Muscle of leg (tissue), 3 donors: ENCODE measurements at regions not wholly inside any gene's neighbourhood (a gene's known extent, or its start where the extent isn't known, plus 50 kb on each side); places are given as distances from the start of the nearest gene placed in this dataset.
"Not testable (repeated sequence)": the region's sequence is repeated elsewhere in the genome, so short reads cannot be mapped to it uniquely, and the experiment has no call there.

Source experiments
- DNase-seq: peaks from one replicate; pipeline ENCODE4 v3.0.0; 2013
- H3K27ac ChIP-seq: one replicate; pipeline ENCODE4 v1.5.1; 2013; ENCODE audit warnings: mild to moderate bottlenecking, low read length, control low read depth
- H3K27me3 ChIP-seq: one replicate; pipeline ENCODE4 v1.6.1; 2013; ENCODE audit warnings: low read length; ENCODE audit not compliant: control insufficient read depth, insufficient read depth
- H3K36me3 ChIP-seq: one replicate; pipeline ENCODE4 v1.6.1; 2013; ENCODE audit warnings: low read length; ENCODE audit not compliant: control insufficient read depth, insufficient read depth
- H3K4me1 ChIP-seq: one replicate; pipeline ENCODE4 v1.6.1; 2013; ENCODE audit warnings: low read length; ENCODE audit not compliant: control insufficient read depth, insufficient read depth
- H3K4me3 ChIP-seq: one replicate; pipeline ENCODE4 v1.5.1; 2013; ENCODE audit warnings: low read length, control low read depth
- H3K9me3 ChIP-seq: replicated peaks from 2 replicates; pipeline ENCODE4 v1.6.1; 2013; ENCODE audit warnings: low read depth, low read length; ENCODE audit not compliant: control insufficient read depth
- WGBS: methylation state at CpG from one replicate; pipeline ENCODE4 v1.1.5; 2013; ENCODE audit warnings: missing lambda C conversion rate; ENCODE audit not compliant: insufficient coverage; 5-methylcytosine and 5-hydroxymethylcytosine counted together

DNA sequence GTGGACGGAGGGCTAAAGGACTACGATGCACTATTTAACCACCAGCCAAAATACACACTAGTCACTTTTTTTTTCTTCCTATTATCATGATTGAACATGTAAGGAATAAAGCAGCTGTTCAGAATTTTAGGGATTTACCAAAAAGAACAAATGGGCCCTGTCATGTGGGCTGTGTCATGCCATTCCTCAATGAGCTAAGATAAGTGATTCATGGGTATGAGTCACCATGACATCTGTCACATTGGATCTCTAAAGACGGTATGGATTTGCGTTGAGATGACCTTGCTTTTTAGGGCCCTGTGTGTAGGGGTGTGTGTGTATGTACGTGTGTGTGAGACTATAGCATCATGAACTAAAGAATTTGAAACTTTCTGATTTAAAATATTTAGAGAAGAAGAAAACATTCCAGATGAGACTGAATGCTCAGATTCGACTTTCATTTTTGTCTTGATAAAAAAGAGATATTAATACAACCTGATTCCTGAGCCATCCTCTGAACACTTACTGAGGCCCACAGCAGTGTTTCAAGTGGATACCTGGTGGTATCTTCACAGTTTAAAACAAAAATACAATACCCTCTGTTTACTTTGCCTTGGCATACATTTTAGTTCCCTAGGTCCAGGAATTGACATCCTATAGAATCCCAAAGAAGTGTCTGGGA lies 246.1 kb upstream of the DUSP10 start:
- no peaks in the 10 kb centered on the region for H3K36me3 ChIP-seq
- H3K27ac ChIP-seq, result no peak overlapping the region
- WGBS, result no CpG with 5 or more reads among the region's 6 CpGs
- DNase-seq, result peak; percentile 59
- no peaks in the 10 kb centered on the region for H3K9me3 ChIP-seq
- H3K27me3 ChIP-seq, result no peaks in the 10 kb centered on the region
- no peaks in the 10 kb centered on the region for H3K4me1 ChIP-seq
- H3K4me3 ChIP-seq, result no peak overlapping the region

DNA sequence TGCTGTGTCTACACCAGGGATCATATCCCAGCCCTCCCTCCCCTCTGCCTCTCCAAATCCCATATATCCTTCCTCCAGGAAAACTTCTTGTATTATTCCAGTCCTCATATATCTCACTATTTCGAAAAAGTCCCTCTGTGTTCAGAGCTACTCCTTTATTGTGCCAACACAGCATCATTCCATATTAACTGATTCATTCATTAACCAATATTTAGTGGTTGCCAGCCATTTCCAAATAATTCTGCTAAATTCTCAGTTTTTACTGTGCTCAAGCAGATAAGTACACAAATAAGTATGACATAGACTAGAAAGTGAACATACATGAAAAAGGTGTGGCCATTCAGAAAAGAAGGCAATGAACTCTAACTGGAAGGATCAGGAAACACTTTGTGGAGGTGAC lies 241.6 kb upstream of the DUSP10 start:
- no peak overlapping the region for H3K4me3 ChIP-seq
- no peak overlapping the region for H3K27ac ChIP-seq
- WGBS, result 78% methylated on average over 1 of the region's 1 CpG
- H3K9me3 ChIP-seq, result no peaks in the 10 kb centered on the region
- H3K36me3 ChIP-seq, result no peaks in the 10 kb centered on the region
- H3K27me3 ChIP-seq, result no peaks in the 10 kb centered on the region
- no peak for DNase-seq
- no peaks in the 10 kb centered on the region for H3K4me1 ChIP-seq

DNA sequence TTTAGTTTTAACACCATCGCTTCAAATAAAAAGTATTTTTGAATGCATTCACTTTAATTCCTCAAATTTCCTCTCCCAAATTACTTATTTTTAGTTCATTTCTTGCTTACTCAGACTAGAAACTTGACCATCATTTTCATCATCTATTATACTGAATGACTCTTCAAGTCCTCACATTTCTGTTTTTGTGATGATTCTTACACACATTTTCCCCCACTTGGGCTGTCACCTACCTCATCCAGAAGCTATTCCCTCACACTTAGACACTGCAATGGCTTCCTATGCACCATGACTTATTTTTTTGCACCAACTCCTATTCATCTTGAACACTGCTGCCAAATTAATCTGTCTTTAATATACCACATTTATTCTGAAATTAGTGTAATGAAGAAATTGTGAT lies 239.6 kb upstream of the DUSP10 start:
- Histone ChIP-seq H3K4me3 (no peak overlapping the region), H3K9me3 (no peaks in the 10 kb centered on the region), H3K27me3 (no peaks in the 10 kb centered on the region), H3K36me3 (no peaks in the 10 kb centered on the region), H3K4me1 (no peaks in the 10 kb centered on the region), H3K27ac (no peak overlapping the region)
- DNase-seq, result no peak
- no CpG with 5 or more reads among the region's 1 CpG for WGBS

DNA sequence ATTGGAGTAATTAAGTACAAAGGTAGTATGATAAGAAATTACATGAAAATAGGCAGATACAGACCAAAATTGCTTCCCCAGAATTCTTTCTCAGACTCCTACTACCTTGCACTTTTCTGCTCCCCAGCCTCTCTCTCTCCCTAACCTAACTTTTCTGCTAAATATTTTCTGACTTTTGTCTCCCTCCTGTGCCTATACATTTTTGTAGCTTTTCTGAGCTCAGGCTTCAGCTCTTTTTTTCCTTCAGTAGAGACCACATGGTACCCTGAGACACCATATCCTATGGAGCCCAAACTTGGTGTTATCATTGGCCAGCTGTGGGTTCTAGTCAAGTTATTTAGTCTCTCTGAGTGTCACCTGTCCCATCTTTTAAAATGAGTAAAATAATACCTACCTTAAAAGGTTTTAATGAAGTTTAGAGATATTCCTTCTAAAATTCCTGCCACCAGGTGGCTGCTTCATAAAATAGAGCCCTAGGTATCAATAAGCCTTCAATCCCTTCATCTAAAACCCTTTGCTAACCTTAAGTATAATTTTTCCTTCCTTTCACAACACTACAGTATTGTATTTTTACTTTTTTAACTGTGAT lies 237.6 kb upstream of the DUSP10 start:
- Histone ChIP-seq H3K36me3 (no peaks in the 10 kb centered on the region), H3K4me3 (no peak overlapping the region), H3K27ac (no peak overlapping the region), H3K27me3 (no peaks in the 10 kb centered on the region), H3K4me1 (no peaks in the 10 kb centered on the region), H3K9me3 (no peaks in the 10 kb centered on the region)
- DNase-seq, result peak; percentile 11

DNA sequence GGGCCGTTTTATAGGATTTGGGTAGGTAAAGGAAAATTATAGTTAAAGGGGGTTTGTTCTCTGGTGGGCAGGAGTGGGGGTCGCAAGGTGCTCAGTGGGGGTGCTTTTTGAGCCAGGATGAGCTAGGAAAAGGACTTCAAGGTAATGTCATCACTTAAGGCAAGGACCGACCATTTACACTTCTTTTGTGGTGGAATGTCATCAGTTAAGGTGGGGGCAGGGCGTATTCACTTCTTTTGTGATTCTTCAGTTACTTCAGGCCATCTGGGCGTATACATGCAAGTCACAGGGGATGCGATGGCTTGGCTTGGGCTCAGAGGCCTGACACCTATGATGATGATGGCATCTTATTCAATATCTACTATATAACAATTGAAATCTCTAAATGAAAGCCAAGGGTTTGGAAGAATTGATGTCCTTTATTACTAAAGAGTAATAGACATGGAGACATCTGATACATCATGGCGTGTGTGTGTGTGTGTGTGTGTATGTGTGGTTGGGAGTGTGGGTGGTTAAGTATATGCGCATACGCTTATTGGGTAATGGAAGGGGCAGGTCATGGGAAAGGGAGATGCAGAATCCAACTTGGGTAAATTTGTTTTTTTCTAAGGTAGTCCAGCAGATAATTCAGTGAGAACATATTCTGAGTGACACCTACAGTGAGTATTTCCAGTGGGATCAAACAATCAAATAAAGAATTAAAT lies 236.9 kb upstream of the DUSP10 start:
- H3K27ac ChIP-seq, H3K36me3 ChIP-seq, H3K4me1 ChIP-seq, DNase-seq, H3K27me3 ChIP-seq, H3K9me3 ChIP-seq, H3K4me3 ChIP-seq: not testable (repeated sequence)
- no CpG with 5 or more reads among the region's 9 CpGs for WGBS

DNA sequence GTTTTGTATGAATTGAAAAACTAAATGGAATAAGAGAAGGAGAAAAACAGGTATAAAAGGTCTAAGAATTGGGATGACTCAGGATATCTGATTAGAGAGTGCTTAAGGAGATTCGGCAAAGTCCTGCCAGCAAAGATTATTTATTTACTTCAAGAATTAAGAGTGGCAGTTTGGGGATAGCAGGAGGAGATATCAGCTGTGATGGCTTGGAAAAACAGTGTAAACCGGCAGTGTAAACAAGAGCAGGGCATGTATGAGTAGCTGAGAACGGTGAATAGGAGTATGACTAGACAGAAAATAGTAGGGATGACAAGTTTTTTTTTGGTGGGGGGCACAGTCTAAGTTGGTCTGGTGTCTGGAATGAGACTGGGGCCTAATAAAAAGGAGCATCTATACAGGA lies 231.9 kb upstream of the DUSP10 start:
- H3K9me3 ChIP-seq, H3K27me3 ChIP-seq, H3K27ac ChIP-seq, H3K36me3 ChIP-seq, H3K4me1 ChIP-seq, H3K4me3 ChIP-seq, DNase-seq: not testable (repeated sequence)
- no CpG with 5 or more reads among the region's 3 CpGs for WGBS

DNA sequence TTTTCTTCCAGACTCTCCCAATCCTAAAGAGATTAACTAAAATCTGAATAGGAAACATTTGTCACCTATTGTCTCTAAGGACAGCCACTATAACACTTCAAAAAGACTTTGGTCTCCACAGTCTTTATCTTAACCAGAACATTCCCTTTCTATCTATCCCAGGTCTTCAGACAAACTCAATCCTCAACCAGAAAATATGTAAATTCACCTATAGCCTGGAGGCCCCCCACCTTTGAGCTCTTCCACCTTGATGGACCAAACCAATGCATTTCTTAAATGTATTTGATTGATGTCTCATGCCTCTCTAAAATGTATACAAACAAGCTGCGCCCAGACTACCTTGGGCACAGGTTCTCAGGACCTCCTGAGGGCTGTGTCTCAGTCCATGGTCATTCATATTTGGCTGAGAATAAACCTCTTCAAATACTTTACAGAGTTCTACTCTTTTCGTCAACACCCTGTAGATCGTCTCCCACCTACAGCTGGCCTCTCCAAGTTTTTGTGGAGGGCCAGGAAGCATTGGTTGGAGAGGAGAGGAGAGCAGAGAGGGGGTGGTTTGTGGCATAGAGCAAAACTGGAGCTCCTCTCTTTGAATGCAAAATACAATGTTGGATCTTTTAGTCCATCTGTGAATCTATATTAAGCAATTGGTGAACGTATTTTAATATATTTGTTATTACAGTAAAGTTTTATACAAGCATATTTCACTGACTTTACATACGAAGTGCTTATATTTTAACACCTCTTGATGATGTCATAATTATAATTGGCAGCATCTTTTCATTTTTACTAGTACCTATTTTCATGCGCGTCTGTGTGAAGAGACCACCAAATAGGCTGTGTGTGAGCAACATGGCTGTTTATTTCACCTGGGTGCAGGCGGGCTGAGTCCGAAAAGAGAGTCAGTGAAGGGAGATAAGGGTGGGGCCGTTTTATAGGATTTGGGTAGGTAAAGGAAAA lies 230.7 kb upstream of the DUSP10 start:
- Histone ChIP-seq H3K27me3 (no peaks in the 10 kb centered on the region), H3K9me3 (no peaks in the 10 kb centered on the region), H3K36me3 (no peaks in the 10 kb centered on the region), H3K4me1 (no peaks in the 10 kb centered on the region), H3K27ac (no peak overlapping the region), H3K4me3 (no peak overlapping the region)
- DNase-seq, result no peak
- WGBS, result no CpG with 5 or more reads among the region's 10 CpGs

DNA sequence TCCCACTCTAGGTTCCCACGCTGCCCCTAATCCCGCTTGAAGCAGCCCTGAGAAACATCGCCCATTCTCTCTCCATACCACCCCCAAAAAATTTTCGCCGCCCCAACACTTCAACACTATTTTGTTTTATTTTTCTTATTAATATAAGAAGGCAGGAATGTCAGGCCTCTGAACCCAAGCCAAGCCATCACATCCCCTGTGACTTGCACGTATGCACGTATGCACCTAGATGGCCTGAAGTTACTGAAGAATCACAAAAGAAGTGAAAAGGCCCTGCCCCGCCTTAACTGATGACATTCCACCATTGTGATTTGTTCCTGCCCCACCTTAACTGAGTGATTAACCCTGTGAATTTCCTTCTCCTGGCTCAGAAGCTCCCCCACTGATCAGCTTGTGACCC lies 229.1 kb upstream of the DUSP10 start:
- not testable (repeated sequence) for H3K27me3 ChIP-seq, H3K4me3 ChIP-seq, H3K4me1 ChIP-seq, H3K36me3 ChIP-seq, H3K9me3 ChIP-seq, DNase-seq, H3K27ac ChIP-seq
- WGBS, result 71% methylated on average over 2 of the region's 8 CpGs

DNA sequence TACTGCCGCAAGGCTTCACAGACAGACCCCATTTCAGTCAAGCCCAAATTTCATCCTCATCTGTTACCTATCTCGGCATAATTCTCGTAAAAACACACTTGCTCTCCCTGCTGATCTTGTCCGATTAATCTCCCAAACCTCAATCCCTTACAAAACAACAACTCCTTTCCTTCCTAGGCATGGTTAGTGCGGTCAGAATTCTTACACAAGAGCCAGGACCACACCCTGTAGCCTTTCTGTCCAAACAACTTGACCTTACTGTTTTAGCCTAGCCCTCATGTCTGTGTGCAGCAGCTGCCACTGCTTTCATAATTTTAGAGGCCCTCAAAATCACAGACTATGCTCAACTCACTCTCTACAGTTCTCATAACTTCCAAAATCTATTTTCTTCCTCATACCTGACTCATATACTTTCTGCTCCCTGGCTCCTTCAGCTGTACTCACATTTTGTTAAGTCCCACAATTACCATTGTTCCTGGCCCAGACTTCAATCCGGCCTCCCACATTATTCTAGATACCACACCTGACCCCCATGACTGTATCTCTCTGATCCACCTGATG lies 227.5 kb upstream of the DUSP10 start:
- H3K9me3 ChIP-seq, DNase-seq, H3K27ac ChIP-seq, H3K36me3 ChIP-seq, H3K4me3 ChIP-seq, H3K27me3 ChIP-seq, H3K4me1 ChIP-seq: not testable (repeated sequence)
- WGBS, result 80% methylated on average over 5 of the region's 6 CpGs

DNA sequence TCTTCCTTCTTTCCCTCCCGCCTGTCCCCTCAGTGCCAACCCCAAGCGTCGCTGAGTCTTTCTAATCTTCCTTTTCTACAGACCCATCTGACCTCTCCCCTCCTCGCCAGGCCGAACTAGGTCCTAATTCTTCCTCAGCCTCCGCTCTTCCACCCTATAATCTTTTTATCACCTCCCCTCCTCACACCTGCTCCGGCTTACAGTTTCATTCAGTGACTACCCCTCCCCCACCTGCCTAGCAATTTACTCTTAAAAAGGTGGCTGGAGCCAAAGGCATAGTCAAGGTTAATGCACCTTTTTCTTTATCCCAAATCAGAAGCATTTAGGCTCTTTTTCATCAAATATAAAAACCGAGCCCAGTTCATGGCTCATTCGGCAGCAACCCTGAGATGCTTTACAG lies 225.6 kb upstream of the DUSP10 start:
- WGBS, result 47% methylated on average over 5 of the region's 9 CpGs
- H3K36me3 ChIP-seq, H3K9me3 ChIP-seq, H3K27ac ChIP-seq, H3K27me3 ChIP-seq, H3K4me3 ChIP-seq, H3K4me1 ChIP-seq, DNase-seq: not testable (repeated sequence)
